Kidney (tissue), 13 donors: ENCODE measurements at regions not wholly inside any gene's neighbourhood (a gene's known extent, or its start where the extent isn't known, plus 50 kb on each side); places are given as distances from the start of the nearest gene placed in this dataset.

Experiments
- DNase-seq, 5 donors: peaks; one replicate each; pipeline ENCODE4 v3.0.0-alpha.2; 2013 to 2020
- FAIRE-seq: peaks from 2 replicates; lab custom pipeline; 2012; peaks lifted over from hg19 to GRCh38; lab: Jason Lieb, UNC
- H3K27ac ChIP-seq, 2 donors: one replicate each; pipeline ENCODE4 v1.7.0; 2013; ENCODE audit warnings: low read depth in 2 of 2, low read length in 2 of 2, inconsistent platforms in 1 of 2
- H3K27me3 ChIP-seq: one replicate; pipeline ENCODE4 v1.7.1; 2013; ENCODE audit warnings: low read length, inconsistent platforms; ENCODE audit not compliant: control insufficient read depth, insufficient read depth
- H3K36me3 ChIP-seq, 3 donors: one replicate each; pipeline versions ENCODE4 v1.7.0 to v1.7.1; 2013; ENCODE audit warnings: low read length in 3 of 3, control low read depth in 1 of 3, inconsistent platforms in 1 of 3; ENCODE audit not compliant: insufficient read depth in 3 of 3, control insufficient read depth in 2 of 3
- H3K4me1 ChIP-seq, 3 donors: one replicate each; pipeline versions ENCODE4 v1.7.0 to v1.7.1; 2013; ENCODE audit warnings: low read length in 3 of 3, inconsistent platforms in 1 of 3, low read depth in 1 of 3; ENCODE audit not compliant: control insufficient read depth in 2 of 3, insufficient read depth in 2 of 3
- H3K4me3 ChIP-seq, 3 donors: one replicate each; pipeline versions ENCODE4 v1.7.0 to v1.8.1; 2013; ENCODE audit warnings: low read length in 3 of 3, control low read depth in 1 of 3, inconsistent platforms in 1 of 3
- H3K9ac ChIP-seq, 3 donors: one replicate each; pipeline versions ENCODE4 v1.7.0 to v1.7.1; 2013; ENCODE audit warnings: low read length in 3 of 3, control low read depth in 1 of 3, inconsistent platforms in 1 of 3
- H3K9me3 ChIP-seq, 3 donors: one replicate each; pipeline versions ENCODE4 v1.7.0 to v1.7.1; 2013; ENCODE audit warnings: low read length in 3 of 3, control low read depth in 1 of 3, inconsistent platforms in 1 of 3; ENCODE audit not compliant: control insufficient read depth in 2 of 3, insufficient read depth in 1 of 3
- CTCF ChIP-seq: IDR thresholded peaks from 3 replicates; pipeline ENCODE4 v1.5.1; 2012; ENCODE audit warnings: mild to moderate bottlenecking, moderate library complexity, borderline replicate concordance; ENCODE audit not compliant: insufficient read depth; ENCODE audit errors: extremely low read depth
- intact Hi-C: fragments of 100-400 bp; cut with DNase I; formaldehyde crosslinking; loops from one replicate; pipeline ENCODE4 v1.11.1; 2022
- donor health status: control.
- donor health status: control.
- donor health status: control.
- donor health status: control.
- donor health status: control.
- donor health status: DM: yes; HTN: yes; CAD: no.
- donor health status: Normal renal cell carcinoma (clear cell type).

- H3K36me3 ChIP-seq = no peaks in the 10 kb centered on the region
- no peak for TF ChIP-seq CTCF
- no peak for DNase-seq
- no peaks in the 10 kb centered on the region for H3K27me3 ChIP-seq
- H3K4me3 ChIP-seq = no peak overlapping the region
- intact Hi-C loops = no loop called here
- no peak overlapping the region for H3K9ac ChIP-seq
- H3K4me1 ChIP-seq = no peaks in the 10 kb centered on the region
- peaks cover 0 to 2% (median 0%) of the 10 kb centered on the region in 3 donors for H3K9me3 ChIP-seq
- FAIRE-seq = no peak
- no peak overlapping the region for H3K27ac ChIP-seq
These were observed 209.3 kb downstream of the SS18 start for GRCh38 chr18:25881149-25881548.

GRCh38 chr18:25880441-25880840 lies 210.0 kb downstream of the SS18 start:
- H3K27ac ChIP-seq = no peak overlapping the region
- no peak overlapping the region for H3K4me3 ChIP-seq
- FAIRE-seq (no peak), DNase-seq (no peak)
- H3K36me3 ChIP-seq = no peaks in the 10 kb centered on the region
- H3K9ac ChIP-seq = no peak overlapping the region
- H3K9me3 ChIP-seq = peaks cover 0 to 2% (median 0%) of the 10 kb centered on the region in 3 donors
- no peaks in the 10 kb centered on the region for H3K4me1 ChIP-seq
- intact Hi-C loops = no loop called here
- no peak for TF ChIP-seq CTCF
- no peaks in the 10 kb centered on the region for H3K27me3 ChIP-seq

GRCh38 chr18:25876330-25876948 lies 214.0 kb downstream of the SS18 start:
- Histone ChIP-seq H3K36me3 (no peaks in the 10 kb centered on the region), H3K4me3 (no peak overlapping the region), H3K27ac (no peak overlapping the region), H3K9me3 (no peaks in the 10 kb centered on the region), H3K9ac (no peak overlapping the region), H3K27me3 (no peaks in the 10 kb centered on the region), H3K4me1 (no peaks in the 10 kb centered on the region)
- FAIRE-seq = no peak
- peak in 4 of 5 donors; percentile 48 to 78 (median 62) for DNase-seq
- intact Hi-C loops = no loop called here
- TF ChIP-seq CTCF = no peak
